SIG-M5 treated with dmso at 0.1 percent for 504 hours (cell line): ENCODE measurements at regions not wholly inside any gene's neighbourhood (a gene's known extent, or its start where the extent isn't known, plus 50 kb on each side); places are given as distances from the start of the nearest gene placed in this dataset.
"Not testable (repeated sequence)": the region's sequence is repeated elsewhere in the genome, so short reads cannot be mapped to it uniquely, and the experiment has no call there.

Source experiments
- DNase-seq: peaks from one replicate; lab custom pipeline; 2025; ENCODE audit not compliant: unreplicated experiment; lab: John Stamatoyannopoulos, UW

DNA sequence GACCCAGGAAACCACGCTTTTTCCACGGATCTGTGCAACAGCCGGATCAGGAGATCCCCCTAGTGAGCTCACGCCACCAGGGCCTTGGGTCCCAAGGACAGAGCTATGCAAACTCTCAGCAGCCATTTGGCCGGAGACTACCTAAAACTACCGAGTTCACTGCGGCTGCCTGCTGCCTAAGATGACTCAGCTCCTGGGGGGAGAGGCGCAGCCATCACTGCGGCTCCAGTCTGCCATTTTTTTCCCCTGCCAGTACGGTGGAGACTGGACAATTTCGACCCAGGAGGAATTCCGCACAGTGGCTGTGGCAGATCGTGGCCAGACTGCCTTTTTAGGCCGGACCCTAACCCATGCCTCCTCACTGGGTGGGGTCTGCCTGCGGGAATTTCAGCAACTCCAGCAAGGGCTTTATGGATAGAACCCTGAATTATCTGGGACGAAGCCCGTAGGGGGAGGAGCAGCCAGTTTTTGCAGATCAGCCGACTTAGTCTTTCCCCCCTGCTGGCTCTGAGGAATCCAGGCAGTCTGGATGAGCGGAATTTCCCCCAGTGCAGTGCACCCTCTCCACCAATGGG is 424.9 kb upstream of the UBE2E3 start:
- no peak for DNase-seq

- DNase-seq: no peak
Measured at GRCh38 chr2:180554330-180554729, 426.1 kb upstream of the UBE2E3 start.

GRCh38 chr2:180553094-180553715 is 427.2 kb upstream of the UBE2E3 start:
- DNase-seq: no peak

DNA sequence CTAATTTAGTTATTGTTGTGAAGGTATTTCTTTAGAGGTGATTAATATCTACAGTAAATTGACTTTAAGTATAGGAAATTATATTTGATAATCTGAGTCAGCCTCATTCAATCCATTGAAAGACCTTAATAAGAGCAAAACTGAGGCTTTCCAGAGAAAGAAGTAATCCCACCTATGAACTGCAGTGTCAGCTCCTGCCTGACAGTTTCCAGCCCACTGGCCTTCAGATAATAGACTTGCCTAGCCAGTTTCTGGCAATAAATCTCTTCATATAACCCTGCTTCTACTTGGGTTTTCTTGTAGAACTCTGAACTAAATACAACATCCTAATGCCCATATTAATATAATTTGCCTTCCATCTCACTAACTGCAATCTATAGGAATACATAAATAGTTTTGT is 437.9 kb upstream of the UBE2E3 start:
- DNase-seq: no peak

DNA sequence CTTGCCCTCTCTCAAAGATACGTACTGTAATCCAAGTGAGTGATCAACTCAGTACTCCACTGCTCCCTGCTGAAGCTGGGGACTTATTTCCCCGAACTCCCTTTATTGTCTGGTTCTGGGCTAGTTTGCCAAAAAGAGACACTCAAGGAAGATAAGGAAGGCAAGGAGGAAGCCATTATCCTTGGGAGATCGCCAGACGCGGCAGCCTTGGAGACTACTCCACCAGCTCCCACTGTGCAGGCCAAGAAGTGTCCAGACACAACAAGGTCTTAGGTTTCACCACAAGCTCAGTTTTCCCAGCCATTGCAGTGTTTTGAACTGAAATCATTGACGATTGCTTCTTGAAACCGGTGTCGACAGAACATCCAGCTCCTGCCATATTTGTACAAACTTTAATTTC is 439.6 kb upstream of the UBE2E3 start:
- no peak for DNase-seq

- peak; percentile 94 for DNase-seq
Measured at GRCh38 chr2:180539541-180539940, 440.9 kb upstream of the UBE2E3 start.

- no peak for DNase-seq
Measured at GRCh38 chr2:180535289-180535688, 445.1 kb upstream of the UBE2E3 start.

- not testable (repeated sequence) for DNase-seq
Measured at GRCh38 chr2:180531787-180532186, 448.6 kb upstream of the UBE2E3 start.

- no peak for DNase-seq
Measured at GRCh38 chr2:180524499-180524898, 455.9 kb upstream of the UBE2E3 start.

- no peak for DNase-seq
Measured at GRCh38 chr2:180523621-180524340, 456.6 kb upstream of the UBE2E3 start.

DNA sequence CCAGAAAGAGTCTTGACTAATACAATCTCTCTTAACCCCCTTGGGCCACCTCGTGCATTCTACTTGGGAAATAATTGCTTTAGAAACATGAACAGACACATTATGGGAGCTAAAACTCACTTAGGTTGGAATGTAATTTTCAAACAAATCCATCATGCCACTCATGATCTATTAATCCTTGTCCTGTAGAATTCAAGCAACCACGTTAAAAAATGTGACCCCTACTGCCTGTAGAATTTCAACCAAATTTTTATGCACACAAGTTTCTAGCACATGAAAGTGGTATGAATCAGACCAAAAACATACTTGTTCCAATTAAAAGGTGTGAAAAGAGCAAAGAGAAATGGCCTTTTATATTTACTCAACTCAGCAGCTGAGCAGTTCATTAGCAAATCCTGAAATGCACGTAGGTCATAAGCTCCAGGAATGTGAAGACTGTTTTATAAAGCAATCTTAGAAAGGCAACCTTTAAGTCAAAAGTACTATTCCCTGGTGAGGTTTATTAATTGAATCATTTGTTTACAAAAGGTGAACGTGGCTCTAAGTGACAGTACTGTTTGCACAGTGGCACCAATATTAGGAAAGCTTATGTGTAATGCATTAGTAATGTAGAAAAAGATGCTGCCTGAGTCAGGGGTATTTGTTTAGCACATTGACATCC is 459.4 kb upstream of the UBE2E3 start:
- peak; percentile 29 for DNase-seq

DNA sequence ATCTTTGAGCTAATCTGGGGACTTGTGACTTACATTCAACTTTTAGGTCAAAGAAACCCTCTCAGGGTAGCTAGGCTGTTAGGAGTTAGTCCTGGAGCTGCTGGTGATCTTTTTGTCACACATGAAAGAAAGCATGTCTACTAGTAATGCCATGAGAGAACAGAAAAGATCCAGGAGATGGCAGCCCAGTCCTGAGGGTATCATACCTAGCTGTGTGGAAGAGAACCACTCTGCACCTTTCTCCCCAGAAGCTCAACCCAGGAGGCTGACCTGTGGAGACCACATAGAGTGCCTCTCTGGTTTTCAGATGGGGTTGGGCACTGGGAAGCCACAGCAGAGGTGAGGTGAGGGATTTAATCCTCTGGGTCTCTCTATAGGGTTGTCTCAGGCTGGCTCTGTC is 460.2 kb upstream of the UBE2E3 start:
- DNase-seq: peak; percentile 28

GRCh38 chr2:180519276-180519675 is 461.1 kb upstream of the UBE2E3 start:
- no peak for DNase-seq

- DNase-seq: no peak
Measured at GRCh38 chr2:180516232-180516631, 464.2 kb upstream of the UBE2E3 start.

GRCh38 chr2:180513389-180513788 is 467.0 kb upstream of the UBE2E3 start:
- no peak for DNase-seq

DNA sequence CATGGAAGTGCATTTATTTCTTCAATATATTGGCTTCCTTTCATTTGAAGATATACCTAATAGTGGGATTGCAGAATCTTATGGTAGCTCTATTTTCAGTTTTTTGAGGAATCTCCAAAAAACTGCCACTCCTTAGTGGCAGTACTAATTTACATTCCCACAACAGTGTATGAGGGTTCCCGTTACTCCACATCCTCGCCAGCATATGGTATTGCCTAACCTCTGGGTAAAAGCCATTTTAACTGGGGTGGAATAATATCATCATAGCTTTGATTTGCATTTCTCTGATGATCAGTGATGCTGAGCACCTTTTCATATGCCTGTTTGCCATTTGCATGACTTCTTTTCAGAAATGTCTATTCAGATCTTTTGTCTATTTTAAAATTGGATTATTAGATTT is 471.9 kb upstream of the UBE2E3 start:
- no peak for DNase-seq

DNA sequence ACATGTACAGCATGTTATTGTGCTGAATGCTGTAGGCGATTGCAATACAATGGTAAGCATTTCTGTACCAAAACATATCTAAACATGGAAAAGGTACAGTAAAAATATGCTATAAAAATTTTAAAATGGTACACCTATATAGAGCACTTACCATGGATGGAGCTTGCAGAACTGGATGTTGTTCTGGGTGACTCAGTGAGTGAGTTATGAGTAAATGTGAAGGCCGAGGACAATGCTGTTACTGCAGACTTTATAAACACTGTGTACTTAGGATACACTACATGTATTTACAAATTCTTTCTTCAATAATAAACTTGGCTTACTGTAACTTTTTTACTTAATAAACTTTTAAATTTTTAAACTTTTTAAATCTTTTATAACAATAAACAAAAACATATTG is 473.4 kb upstream of the UBE2E3 start:
- DNase-seq: no peak

GRCh38 chr2:180505203-180505602 is 475.2 kb upstream of the UBE2E3 start:
- DNase-seq: no peak

DNA sequence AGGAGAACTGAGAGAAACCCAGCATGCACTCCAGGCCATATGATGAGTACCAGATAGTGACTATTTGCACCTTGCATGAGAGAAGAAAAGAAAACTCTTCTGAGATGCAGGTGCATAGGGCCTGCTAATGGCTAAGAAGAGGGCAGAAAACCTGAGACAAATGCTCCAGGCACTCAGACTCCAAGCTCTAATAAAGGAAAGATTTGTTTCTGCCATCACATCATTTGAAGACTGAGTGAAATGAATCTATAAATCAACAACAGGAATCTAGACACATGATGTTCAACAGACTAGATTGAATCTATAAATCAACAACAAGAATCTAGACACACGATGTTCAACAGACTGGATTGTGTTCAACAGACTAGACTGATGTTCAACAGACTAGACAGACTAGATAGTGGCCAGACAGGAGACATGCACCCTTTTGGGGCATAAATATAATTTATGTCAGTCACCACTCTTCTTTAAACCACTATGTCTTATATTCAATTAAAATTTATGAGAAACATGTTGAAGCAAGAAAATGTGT is 482.7 kb upstream of the UBE2E3 start:
- DNase-seq: no peak

GRCh38 chr2:180495606-180496005 is 484.8 kb upstream of the UBE2E3 start:
- DNase-seq: no peak

- DNase-seq: no peak
Measured at GRCh38 chr2:180494286-180494685, 486.1 kb upstream of the UBE2E3 start.

DNA sequence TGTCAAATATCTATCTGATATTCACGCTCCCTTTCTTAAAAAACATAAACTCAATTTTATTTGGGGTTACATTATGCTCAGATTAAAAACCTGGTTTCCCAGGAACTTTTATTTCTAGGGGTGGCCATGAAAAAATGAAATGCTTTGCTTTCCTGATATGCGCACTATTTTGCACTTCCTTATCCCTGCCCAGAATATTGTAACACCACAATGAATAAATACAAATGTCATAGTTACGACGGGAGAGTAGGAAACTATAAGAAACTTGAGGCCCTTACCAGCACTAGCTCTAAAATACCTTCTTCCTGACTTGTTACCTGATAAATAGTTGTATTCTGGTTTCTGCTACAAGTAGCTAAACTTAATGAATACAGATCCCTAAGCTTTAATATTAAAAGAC is 475.6 kb upstream of the CWC22 start:
- no peak for DNase-seq
